Sigmoid colon (tissue), 3 donors: ENCODE measurements at regions not wholly inside any gene's neighbourhood (a gene's known extent, or its start where the extent isn't known, plus 50 kb on each side); places are given as distances from the start of the nearest gene placed in this dataset.

Source experiments
- POLR2A ChIP-seq, 2 donors: fragments of 450-650 bp; IDR thresholded peaks; one replicate each; pipeline ENCODE4 v1.6.1; 2016; ENCODE audit warnings: antibody characterized with exemption in 2 of 2, mild to moderate bottlenecking in 2 of 2, moderate library complexity in 2 of 2
- TF ChIP-seq, protein P1 (sequence below), 4 experiments: fragments of 450-650 bp in 3 of 4; fragments of 200-600 bp in 1 of 4; IDR thresholded peaks; one replicate each; pipeline ENCODE4 v1.5.1; 2016 to 2019; ENCODE audit warnings: antibody characterized with exemption in 4 of 4, mild to moderate bottlenecking in 3 of 4, moderate library complexity in 2 of 4

DNA sequence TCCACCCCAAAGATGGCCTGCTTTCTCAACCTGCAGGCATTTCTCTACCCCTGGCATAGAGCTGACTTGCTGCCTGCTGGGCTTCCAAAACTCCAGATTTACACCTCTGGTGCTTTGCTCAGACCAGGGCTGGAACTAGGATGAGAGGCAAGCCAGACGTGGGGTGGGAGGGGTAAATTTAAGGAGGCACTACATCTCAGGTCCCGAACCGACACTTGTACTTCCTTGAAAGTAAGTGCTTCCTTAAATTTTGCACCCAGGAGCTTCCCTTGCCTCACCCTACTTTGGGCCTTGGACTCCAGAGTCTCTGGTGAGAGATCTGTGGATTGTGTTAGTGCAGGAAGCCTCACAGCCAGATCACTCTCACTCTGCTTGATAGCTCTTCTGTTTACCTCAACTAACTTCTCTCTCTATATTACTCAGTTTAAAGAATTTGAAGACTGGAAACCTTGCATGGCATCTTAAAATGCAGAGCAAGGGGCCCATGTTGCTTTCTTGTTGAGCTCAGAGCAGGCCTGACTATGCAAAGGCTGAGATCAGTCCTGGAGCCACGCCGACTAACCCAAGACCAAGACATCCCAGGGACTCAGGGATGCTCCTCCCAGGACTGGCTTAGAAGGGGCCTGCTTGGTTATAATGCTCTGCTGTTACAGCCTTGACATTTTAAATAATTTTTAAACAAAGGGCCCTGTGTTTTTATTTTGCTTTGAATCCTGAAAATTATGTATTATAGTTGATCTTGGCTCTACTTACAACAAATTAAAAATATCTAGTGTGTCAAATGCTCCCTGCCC is 145.0 kb upstream of the LEF1 start:
- TF ChIP-seq, protein P1, sequence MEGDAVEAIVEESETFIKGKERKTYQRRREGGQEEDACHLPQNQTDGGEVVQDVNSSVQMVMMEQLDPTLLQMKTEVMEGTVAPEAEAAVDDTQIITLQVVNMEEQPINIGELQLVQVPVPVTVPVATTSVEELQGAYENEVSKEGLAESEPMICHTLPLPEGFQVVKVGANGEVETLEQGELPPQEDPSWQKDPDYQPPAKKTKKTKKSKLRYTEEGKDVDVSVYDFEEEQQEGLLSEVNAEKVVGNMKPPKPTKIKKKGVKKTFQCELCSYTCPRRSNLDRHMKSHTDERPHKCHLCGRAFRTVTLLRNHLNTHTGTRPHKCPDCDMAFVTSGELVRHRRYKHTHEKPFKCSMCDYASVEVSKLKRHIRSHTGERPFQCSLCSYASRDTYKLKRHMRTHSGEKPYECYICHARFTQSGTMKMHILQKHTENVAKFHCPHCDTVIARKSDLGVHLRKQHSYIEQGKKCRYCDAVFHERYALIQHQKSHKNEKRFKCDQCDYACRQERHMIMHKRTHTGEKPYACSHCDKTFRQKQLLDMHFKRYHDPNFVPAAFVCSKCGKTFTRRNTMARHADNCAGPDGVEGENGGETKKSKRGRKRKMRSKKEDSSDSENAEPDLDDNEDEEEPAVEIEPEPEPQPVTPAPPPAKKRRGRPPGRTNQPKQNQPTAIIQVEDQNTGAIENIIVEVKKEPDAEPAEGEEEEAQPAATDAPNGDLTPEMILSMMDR (IDR thresholded peaks at IDR 0.05) = no peak
- TF ChIP-seq POLR2A (IDR thresholded peaks at IDR 0.05) = no peak
